NCI-H1417 treated with DMSO at 0.1 percent for 48 hours (cell line): ENCODE measurements at regions not wholly inside any gene's neighbourhood (a gene's known extent, or its start where the extent isn't known, plus 50 kb on each side); places are given as distances from the start of the nearest gene placed in this dataset.

Experiments
- DNase-seq: peaks from one replicate; lab custom pipeline; 2025; lab: John Stamatoyannopoulos, UW

DNA sequence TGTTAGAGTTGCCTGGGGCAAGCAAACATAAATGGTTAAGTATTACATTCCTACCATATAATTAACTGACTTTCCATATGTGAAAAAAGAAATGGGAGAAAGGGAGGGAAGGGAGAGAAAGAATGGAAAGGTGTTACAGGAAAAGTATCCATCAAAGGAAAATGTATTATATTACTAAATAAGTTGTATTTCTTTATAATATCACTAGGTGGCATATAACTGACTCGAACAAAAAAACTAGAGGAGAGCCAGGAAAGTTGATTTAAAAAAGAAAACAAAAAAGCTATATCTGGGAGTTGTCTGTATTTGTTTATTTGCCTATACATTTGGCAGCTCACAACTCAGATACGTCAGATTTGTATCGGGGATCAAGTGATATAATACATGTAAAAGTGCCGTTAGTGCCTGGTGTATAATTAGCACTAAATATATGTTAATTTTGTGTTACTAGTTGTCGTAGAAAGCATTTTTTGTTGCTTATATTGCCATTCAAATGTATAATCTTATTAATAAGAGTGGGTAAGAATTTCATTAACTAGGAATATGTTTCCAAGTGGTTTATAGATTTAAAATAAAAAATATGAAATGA, 59.6 kb upstream of the ADAMTS19 start:
- no peak for DNase-seq

DNA sequence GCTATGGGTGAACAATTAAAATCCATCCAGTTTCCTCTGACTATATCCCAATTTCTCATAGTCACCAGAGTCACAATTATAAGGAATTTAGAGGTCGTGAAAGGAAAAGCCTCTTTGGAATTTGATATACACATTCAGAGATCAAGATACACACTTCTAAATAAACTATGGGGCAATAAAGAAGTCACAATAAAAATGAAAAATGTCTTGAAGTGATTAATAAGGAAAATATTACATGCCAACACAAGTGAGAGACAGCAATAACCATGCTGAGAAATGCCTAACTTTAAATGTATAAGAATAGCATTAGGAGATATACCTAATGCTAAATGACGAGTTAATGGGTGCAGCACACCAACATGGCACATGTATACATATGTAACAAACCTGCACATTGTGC, 54.9 kb upstream of the ADAMTS19 start:
- no peak for DNase-seq

DNA sequence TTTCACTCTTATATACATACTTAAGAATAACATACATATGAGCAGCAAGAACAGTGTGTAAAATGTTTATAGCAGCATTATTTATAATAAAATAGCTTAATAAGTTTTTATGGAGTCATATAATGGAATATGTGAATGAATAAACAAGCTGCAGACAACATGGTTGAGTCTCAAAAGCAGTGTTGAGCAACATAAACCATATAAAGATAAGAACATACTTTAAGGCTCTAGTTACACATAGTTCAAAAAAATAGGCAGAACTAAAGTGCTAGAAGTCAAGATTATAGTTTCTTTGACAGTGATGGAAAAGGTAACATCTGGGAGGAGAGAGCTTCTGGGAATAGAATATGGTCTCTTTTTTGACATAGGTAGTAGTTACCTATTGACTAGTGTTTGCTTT, 53.7 kb upstream of the ADAMTS19 start:
- DNase-seq, result no peak
